Subcutaneous abdominal adipose tissue (tissue), 5 donors: ENCODE measurements at regions not wholly inside any gene's neighbourhood (a gene's known extent, or its start where the extent isn't known, plus 50 kb on each side); places are given as distances from the start of the nearest gene placed in this dataset.

Experiments used
- H3K27ac ChIP-seq: one replicate; pipeline ENCODE4 v1.7.0; 2013; ENCODE audit warnings: low read depth, mild to moderate bottlenecking, inconsistent platforms, low read length, moderate library complexity
- H3K27me3 ChIP-seq, 5 donors: one replicate each; pipeline ENCODE4 v1.7.0; 2013; ENCODE audit warnings: low read length in 5 of 5, inconsistent platforms in 1 of 5; ENCODE audit not compliant: control insufficient read depth in 5 of 5, insufficient read depth in 4 of 5
- H3K36me3 ChIP-seq, 5 donors: one replicate each; pipeline ENCODE4 v1.7.0; 2013; ENCODE audit warnings: low read length in 5 of 5; ENCODE audit not compliant: control insufficient read depth in 5 of 5, insufficient read depth in 5 of 5
- H3K4me1 ChIP-seq, 5 donors: one replicate each; pipeline ENCODE4 v1.7.0; 2013; ENCODE audit warnings: low read length in 5 of 5, mild to moderate bottlenecking in 3 of 5, moderate library complexity in 1 of 5; ENCODE audit not compliant: control insufficient read depth in 5 of 5, insufficient read depth in 5 of 5
- H3K4me3 ChIP-seq, 5 donors: one replicate each; pipeline ENCODE4 v1.7.0; 2013; ENCODE audit warnings: low read length in 5 of 5, low read depth in 1 of 5
- H3K9ac ChIP-seq, 5 donors: one replicate each; pipeline ENCODE4 v1.7.0; 2013; ENCODE audit warnings: low read length in 5 of 5, mild to moderate bottlenecking in 4 of 5, moderate library complexity in 3 of 5
- H3K9me3 ChIP-seq, 5 donors: one replicate each; pipeline ENCODE4 v1.7.0; 2013; ENCODE audit warnings: low read length in 5 of 5; ENCODE audit not compliant: control insufficient read depth in 5 of 5
- donor health status: healthy.
- donor health status: healthy.
- donor health status: healthy.
- donor health status: healthy.
- donor health status: healthy.

- H3K4me3 ChIP-seq, result no peak overlapping the region
- no peaks in the 10 kb centered on the region for H3K27me3 ChIP-seq
- H3K9ac ChIP-seq, result no peak overlapping the region
- peaks cover 8 to 46% (median 31%) of the 10 kb centered on the region in 5 donors for H3K36me3 ChIP-seq
- no peaks in the 10 kb centered on the region for H3K9me3 ChIP-seq
- H3K27ac ChIP-seq, result no peak overlapping the region
- peaks cover 3 to 29% (median 12%) of the 10 kb centered on the region in 5 donors for H3K4me1 ChIP-seq
Measured at GRCh38 chr3:141418751-141419150, 50.4 kb downstream of the ZBTB38 start.

DNA sequence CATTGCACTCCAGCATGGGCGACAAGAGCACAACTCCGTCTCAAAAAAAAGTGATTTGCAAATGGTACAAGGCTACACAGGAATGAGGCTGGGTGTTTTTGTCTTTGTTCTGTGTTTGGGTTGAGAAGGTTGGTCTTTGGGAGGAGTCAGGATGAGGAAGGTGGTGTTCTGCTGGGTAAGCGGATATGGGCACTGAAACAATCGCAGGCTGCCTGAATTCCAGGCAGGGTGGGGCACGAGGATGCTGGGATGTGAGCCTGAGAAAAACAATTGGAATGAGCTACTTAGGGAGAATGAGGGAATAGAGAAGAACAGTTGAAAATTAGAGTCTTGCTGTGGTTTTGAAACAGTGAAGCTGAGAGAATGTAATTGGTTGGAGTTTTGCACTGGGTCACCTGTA is 51.6 kb downstream of the ZBTB38 start:
- no peak overlapping the region for H3K4me3 ChIP-seq
- H3K27me3 ChIP-seq, result no peaks in the 10 kb centered on the region
- H3K9ac ChIP-seq, result no peak overlapping the region
- peaks cover 5 to 35% (median 22%) of the 10 kb centered on the region in 5 donors for H3K36me3 ChIP-seq
- peaks cover 0 to 21% (median 4%) of the 10 kb centered on the region in 5 donors for H3K4me1 ChIP-seq
- H3K27ac ChIP-seq, result no peak overlapping the region
- no peaks in the 10 kb centered on the region for H3K9me3 ChIP-seq

- H3K4me1 ChIP-seq, result peaks cover 0 to 25% (median 12%) of the 10 kb centered on the region in 5 donors
- no peaks in the 10 kb centered on the region for H3K27me3 ChIP-seq
- no peak overlapping the region for H3K27ac ChIP-seq
Measured at GRCh38 chr3:141421186-141421585, 52.9 kb downstream of the ZBTB38 start.

DNA sequence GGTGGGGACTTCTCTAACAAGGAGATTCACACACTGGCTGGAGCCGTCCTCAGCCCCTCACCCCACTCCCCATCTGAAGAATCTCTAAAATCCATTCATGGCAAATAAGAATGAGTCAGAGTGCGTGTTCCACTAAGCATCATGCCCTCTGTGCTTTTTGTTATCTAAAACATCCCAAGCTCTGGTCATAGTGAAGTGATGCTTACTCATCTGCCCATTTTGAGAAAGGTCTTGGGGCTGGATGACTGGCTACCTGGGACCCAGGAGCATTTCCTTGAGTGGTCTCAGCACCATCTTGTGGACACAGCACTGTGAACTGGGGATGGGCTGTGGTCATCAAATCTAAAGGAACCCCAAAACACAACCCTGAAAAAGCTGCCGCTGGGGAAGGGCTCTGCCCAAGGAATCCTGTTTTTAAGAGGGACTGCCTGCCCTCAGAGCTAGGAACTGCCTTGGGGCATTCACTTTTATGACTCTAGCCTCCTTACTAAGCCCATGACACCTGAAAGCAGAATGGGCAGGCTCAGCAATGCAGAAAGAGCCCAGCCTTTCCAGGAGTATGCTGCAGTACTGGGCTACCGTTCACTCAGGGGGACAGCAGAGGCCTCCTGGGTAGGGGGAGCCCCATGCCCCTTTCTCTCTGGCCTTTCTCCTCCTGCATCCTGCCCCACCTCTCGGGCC is 53.5 kb downstream of the ZBTB38 start:
- no peaks in the 10 kb centered on the region for H3K27me3 ChIP-seq
- H3K36me3 ChIP-seq, result peaks cover 4 to 25% (median 11%) of the 10 kb centered on the region in 5 donors
- H3K9ac ChIP-seq, result no peak overlapping the region
- peaks cover 2 to 25% (median 18%) of the 10 kb centered on the region in 5 donors for H3K4me1 ChIP-seq
- H3K4me3 ChIP-seq, result no peak overlapping the region
- H3K27ac ChIP-seq, result no peak overlapping the region
- no peaks in the 10 kb centered on the region for H3K9me3 ChIP-seq

More at GRCh38 chr3:141421186-141421585, 52.9 kb downstream of the ZBTB38 start:
- no peak overlapping the region for H3K9ac ChIP-seq
- H3K9me3 ChIP-seq, result no peaks in the 10 kb centered on the region
- H3K36me3 ChIP-seq, result peaks cover 5 to 28% (median 12%) of the 10 kb centered on the region in 5 donors
- H3K4me3 ChIP-seq, result no peak overlapping the region

GRCh38 chr3:141422961-141423582 is 54.8 kb downstream of the ZBTB38 start:
- H3K36me3 ChIP-seq, result peaks cover 4 to 20% (median 8%) of the 10 kb centered on the region in 5 donors
- no peaks in the 10 kb centered on the region for H3K27me3 ChIP-seq
- no peak overlapping the region for H3K9ac ChIP-seq
- H3K9me3 ChIP-seq, result no peaks in the 10 kb centered on the region
- no peak overlapping the region for H3K4me3 ChIP-seq
- peak overlapping the region; percentile 7 for H3K27ac ChIP-seq
- H3K4me1 ChIP-seq, result peaks cover 2 to 32% (median 25%) of the 10 kb centered on the region in 5 donors

- H3K4me1 ChIP-seq, result peaks cover 2 to 28% (median 25%) of the 10 kb centered on the region in 5 donors
Measured at GRCh38 chr3:141425523-141426233, 57.4 kb downstream of the ZBTB38 start.

GRCh38 chr3:141426404-141427034 is 58.2 kb downstream of the ZBTB38 start:
- H3K9me3 ChIP-seq, result no peaks in the 10 kb centered on the region
- no peaks in the 10 kb centered on the region for H3K27me3 ChIP-seq
- H3K4me1 ChIP-seq, result peaks cover 2 to 31% (median 27%) of the 10 kb centered on the region in 5 donors
- H3K9ac ChIP-seq, result peak overlapping the region in 4 of 5 donors; percentile 35 to 68 (median 57)
- H3K27ac ChIP-seq, result peak overlapping the region; percentile 45
- peak overlapping the region in 2 of 5 donors; percentile 30 to 44 for H3K4me3 ChIP-seq
- H3K36me3 ChIP-seq, result peaks cover 0 to 29% (median 15%) of the 10 kb centered on the region in 5 donors

More at GRCh38 chr3:141425523-141426233, 57.4 kb downstream of the ZBTB38 start:
- Histone ChIP-seq H3K9ac (no peak overlapping the region), H3K27me3 (no peaks in the 10 kb centered on the region), H3K36me3 (peaks cover 0 to 30% (median 15%) of the 10 kb centered on the region in 5 donors), H3K9me3 (no peaks in the 10 kb centered on the region), H3K27ac (peak overlapping the region; percentile 45), H3K4me3 (no peak overlapping the region)

GRCh38 chr3:141427764-141428163 is 59.1 kb upstream of the RASA2 start:
- H3K27me3 ChIP-seq, result no peaks in the 10 kb centered on the region
- H3K9ac ChIP-seq, result no peak overlapping the region
- H3K9me3 ChIP-seq, result no peaks in the 10 kb centered on the region
- H3K36me3 ChIP-seq, result peaks cover 0 to 20% (median 15%) of the 10 kb centered on the region in 5 donors
- peaks cover 4 to 42% (median 31%) of the 10 kb centered on the region in 5 donors for H3K4me1 ChIP-seq
- H3K4me3 ChIP-seq, result no peak overlapping the region
- no peak overlapping the region for H3K27ac ChIP-seq

- Histone ChIP-seq H3K27ac (no peak overlapping the region), H3K9ac (no peak overlapping the region), H3K4me1 (peaks cover 6 to 56% (median 34%) of the 10 kb centered on the region in 5 donors)
Measured at GRCh38 chr3:141429371-141430035, 57.3 kb upstream of the RASA2 start.

More at GRCh38 chr3:141429371-141430035, 57.3 kb upstream of the RASA2 start:
- no peaks in the 10 kb centered on the region for H3K9me3 ChIP-seq
- no peak overlapping the region for H3K4me3 ChIP-seq
- peaks cover 0 to 20% (median 15%) of the 10 kb centered on the region in 5 donors for H3K36me3 ChIP-seq
- no peaks in the 10 kb centered on the region for H3K27me3 ChIP-seq
